GM21360 (cell line): ENCODE measurements at regions not wholly inside any gene's neighbourhood (a gene's known extent, or its start where the extent isn't known, plus 50 kb on each side); places are given as distances from the start of the nearest gene placed in this dataset.
"Not testable (repeated sequence)": the region's sequence is repeated elsewhere in the genome, so short reads cannot be mapped to it uniquely, and the experiment has no call there.

Experiments
- ATAC-seq: cut with Tn5 transposase; IDR thresholded peaks from one replicate; pipeline ENCODE4 v1.9.1; 2021; ENCODE audit warnings: mild to moderate bottlenecking, moderate library complexity; ENCODE audit not compliant: unreplicated experiment

GRCh38 chrX:106493210-106493816, 118.5 kb upstream of the RADX start:
- ATAC-seq: not testable (repeated sequence)

GRCh38 chrX:106499473-106499872, 112.3 kb upstream of the RADX start:
- no peak for ATAC-seq

GRCh38 chrX:106510713-106511403, 100.9 kb upstream of the RADX start:
- ATAC-seq: no peak
